Nucleus accumbens (tissue), 56 donors: ENCODE measurements at regions not wholly inside any gene's neighbourhood (a gene's known extent, or its start where the extent isn't known, plus 50 kb on each side); places are given as distances from the start of the nearest gene placed in this dataset.

Experiments
- DNase-seq, 56 donors: peaks; one replicate each; lab custom pipeline; 2025; lab: John Stamatoyannopoulos, UW

DNA sequence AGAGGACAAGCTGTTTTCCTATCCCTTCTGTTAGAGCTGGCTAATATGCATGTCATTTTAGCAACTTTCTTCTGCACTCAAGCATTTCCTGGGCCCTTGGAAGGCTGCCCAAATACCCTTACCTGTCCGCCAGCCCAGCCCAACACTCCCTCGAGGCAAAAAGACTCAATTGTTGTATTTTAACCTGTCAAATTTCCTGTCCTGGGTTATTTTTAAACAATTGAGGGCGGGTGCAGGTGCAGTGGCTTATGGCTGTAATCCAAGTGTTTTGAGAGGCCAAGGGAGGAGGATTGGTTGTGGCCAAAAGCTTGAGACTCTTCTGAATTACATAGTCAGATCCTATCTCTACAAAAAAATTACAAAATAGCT, 125.0 kb upstream of the ARHGAP28 start:
- no peak for DNase-seq

DNA sequence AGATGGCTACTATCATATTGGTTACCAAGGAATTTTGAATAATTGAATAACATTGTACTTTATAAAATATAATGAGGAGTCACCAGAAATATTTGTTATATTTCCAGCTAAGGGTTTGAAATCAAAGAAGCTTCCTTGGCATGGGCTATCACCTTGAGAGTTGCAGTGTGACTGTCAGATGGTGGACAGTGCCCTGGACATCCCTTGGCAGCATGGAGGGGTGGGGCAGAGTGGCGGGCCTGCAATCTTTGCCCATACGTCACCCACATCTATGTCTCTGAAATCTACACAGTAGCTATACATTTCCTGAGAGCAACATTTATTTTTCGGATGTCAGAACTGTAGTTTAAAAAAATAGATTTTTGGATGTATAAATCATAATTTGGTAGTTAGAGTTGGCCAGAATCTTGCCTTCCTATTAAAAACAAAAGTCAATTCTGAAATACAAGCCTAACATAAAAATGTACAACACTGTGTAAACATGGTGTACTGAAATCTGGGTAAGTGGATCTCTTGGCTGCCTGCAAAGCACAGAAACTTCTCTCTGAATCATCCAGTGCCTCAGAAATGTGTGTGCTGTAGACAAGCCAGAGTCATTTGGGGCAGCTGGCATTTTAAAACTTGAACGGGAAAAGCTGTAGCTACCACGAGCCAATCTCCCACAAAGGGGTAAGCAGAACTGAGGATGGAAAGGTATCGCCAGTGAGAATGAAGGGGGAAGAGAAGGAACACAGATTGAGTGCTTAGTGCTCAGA, 124.2 kb upstream of the ARHGAP28 start:
- DNase-seq, result no peak

DNA sequence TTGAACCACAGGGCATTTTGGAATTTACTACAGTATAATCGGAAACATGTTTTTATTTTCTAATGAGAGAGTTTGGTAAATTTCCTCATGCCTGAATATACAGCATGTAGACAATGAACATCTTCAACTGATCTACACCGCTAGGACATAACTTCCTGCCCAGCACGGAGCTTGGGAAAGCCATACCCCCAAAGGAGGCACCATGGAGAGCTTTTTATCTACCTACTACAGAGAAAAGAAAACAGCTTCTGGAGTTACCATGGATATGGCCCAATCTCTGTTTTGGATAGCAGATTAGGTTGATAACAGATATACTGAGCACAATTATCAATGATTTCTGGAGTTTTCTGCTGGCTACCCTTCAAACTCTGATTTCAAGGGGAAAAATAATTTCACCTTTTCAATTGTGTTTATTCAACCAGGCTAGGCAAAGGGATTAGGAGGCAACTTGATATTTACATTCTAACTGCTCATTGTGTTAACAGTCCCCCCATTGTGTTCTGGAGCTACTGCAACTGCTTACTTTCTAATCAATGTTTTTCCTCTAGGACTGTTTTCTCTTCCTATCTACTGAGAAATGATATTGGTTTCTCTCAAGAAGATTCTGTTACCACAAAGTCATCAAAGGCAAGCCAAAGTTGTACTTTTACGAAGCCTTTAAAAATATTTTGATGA, 123.0 kb upstream of the ARHGAP28 start:
- no peak for DNase-seq

DNA sequence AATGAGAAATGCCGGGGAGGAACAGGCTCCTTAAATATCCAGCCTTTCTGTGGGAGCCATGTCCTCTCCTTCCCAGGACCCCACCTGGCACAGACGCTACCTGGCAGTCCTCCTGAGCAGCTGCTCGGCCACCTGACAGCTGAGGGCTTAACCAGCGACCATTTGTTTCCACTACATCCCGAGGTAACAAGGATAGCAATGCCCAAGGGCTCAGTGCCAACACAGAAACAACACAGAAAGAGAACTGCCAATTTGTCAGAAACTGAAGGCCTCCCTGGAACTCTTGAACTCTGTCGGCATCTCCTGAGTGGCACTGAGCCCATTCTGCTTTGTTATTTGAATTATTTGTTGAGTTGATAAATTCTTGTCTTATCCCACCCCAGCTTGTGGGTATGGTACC, 122.2 kb upstream of the ARHGAP28 start:
- DNase-seq, result no peak

DNA sequence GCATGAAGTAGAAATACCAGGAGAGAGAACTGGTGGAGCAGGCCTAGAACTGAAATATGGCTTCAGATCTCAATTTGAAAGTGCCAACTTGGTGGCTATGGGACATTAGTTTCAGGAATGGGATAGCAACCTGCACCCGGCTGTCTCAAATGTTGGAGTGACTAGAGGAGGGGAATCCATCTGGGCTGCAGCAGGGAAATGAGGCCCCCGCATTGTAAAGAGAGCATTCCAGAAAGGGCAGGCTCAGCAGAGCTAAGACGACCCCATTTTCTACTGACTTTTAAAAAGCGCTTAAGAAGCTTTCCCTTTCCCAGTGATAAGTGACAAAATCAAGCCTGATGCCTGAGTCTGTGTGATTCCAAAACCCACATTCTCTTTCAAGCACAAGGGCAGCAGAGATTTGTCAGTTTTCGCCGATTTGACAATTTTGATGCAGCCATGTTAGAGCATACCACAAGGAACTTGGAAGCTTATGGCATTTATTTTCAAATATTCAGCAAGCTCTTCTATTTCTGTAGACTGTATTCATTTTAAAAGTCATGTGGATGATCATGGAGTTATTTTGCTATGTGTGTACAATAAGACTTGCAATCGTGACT, 119.8 kb upstream of the ARHGAP28 start:
- no peak for DNase-seq

DNA sequence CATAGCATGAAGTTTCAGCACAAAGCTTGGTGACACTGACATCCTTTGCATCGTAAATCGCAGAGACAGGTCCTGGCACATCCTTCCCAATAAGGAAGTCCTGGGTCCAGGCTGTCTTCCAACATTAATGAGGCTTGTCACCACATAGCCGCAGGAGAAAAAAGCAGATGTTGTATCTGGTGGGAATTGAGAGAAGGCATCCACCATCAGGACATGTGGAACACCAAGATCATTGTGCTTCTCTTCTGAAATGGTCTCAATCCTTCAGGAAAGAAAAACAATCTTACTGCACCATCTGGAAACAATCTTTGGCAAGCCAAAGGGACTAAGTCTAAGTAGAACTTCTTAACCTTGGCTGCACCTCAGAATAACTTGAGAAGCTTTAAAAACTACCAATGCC, 119.0 kb upstream of the ARHGAP28 start:
- no peak for DNase-seq

DNA sequence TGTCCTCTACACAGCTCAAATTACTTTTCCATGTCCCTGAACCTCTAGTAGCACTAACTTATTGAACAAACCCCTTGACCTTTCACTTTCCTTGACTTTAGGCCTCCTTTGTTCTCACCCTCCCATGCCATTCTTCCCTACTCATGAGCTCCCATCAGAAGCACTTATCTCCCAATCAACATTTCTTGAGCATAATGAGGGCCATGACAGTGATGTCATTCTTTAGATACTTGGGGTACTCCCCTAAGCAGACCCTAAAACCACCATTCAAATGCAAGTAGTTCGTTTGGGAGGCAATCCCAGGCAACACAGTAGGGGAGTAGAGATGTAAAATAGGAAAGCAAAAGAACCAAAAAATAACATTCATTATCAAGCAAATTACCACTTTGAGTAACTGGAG, 115.9 kb upstream of the ARHGAP28 start:
- DNase-seq, result no peak

DNA sequence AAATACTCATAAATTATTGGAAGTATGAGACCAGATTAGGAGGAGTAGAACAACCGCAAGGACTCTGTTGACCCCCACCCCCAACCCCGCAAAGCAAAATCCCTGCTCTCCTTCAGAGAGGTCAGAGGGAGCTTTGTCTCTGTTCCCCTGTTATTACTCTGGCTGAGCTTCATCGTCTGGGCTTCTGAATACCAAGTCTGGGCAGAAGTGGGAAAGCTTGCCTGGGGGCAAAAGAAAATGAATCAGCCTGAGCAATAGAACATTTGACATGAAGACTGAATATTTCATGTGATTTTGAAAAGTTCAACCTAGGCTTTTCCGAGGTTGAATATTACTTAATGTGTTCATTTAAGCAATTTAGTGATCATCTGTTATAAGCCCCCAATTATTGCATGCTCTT, 114.6 kb upstream of the ARHGAP28 start:
- DNase-seq, result no peak

DNA sequence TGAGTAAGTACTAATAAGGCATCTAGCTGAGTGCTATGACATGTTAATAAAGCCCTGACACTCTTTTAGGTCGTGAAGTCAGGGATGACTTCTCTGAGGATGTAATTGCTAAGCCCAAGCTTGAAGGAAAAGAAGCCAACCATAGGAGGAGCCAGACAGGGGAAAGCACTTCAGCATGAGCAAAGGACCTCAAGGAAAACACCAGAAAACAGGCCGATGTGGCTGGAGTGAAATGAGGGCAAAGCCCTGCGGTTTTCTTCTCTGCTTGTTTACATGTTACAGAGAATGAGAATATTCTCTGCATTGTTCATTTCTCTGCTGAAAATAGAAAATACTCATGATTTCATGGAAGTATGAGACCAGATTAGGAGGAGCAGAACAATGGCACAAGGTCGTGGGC, 112.5 kb upstream of the ARHGAP28 start:
- no peak for DNase-seq

DNA sequence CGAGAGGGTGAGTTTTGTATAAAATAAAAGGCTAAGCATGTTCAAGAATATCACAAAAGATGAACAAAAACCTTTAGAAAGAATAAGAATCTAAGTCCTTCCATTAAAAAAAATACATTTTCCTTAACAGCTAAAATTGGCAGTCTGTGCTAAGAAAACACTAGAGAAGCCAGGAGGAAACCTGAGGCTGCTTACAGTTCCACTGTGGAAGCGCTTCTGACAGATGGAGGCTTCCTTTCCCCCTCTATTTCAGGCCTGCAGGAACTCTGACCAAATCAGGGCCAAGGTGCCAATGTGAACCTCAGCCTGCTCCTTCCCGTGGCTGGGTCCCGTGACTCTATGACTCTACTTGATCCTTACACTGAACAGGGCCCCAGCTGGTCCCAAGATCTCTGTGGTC, 108.1 kb upstream of the ARHGAP28 start:
- no peak for DNase-seq

DNA sequence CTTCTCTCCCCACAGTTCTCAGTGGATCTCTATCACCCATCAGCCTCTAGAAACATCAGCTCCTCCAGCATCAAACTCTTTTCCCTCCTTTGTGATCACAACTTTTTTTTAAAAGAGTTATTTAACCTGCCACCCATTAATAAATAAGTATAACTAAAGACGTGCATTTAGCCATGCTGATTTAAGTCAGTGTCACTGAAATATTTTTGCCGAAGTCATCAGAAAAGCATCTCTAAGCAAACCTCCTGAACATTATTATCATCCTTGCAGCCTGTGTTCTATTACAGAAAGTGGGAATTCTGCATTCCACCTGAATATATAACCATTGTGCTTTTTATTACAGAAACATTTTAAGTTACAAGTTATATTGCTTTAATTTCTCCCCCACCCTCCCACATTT, 106.2 kb upstream of the ARHGAP28 start:
- DNase-seq, result no peak

DNA sequence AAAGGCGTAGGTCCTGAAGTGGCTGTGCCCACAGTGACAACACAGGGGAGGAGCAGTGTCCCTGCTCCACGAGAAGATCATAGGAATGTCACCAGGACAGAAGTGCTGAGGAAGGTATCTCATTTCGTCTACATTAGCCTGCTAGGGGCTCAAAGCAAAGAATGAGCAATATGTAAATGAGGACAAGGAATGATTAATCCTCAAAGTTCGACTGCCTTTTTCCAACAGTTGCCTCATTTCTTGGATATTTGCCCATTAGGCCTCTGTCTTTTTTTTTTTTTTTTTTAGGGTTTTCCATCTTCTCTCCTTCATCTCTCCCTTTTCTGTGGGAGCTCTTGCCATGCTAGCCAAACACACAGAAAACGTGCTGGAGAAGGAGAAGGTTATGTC, 105.2 kb upstream of the ARHGAP28 start:
- DNase-seq, result no peak

DNA sequence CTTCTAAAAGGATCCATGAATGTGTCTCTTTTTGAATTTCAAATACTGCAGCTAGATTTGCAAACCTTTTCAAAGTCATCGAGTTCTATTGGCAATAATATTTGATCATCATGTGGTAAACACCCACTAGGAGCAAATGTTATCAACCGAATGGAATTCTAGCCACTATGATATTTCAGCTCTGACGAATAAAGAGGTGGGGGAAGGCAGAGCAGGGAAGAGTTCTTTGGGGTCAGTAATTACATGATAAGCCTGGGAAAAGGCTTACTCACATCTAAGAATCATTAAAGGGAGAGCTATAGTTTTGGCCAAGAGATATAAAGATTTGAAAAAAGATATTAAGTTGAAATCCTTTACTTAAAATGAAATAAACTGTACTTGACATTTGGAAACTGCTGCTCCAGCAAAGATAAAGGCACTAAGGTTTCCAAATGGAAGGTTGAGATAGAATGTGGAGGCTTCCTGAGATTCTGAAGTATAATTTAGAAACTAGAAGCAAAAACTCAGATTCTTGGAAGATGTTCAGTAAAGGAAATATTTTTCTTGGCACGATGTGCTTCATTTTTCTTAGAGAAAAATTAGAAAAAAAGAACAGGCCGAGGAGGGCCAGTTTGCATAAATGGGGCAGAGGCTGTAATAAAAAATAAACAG, 104.7 kb upstream of the ARHGAP28 start:
- no peak for DNase-seq

DNA sequence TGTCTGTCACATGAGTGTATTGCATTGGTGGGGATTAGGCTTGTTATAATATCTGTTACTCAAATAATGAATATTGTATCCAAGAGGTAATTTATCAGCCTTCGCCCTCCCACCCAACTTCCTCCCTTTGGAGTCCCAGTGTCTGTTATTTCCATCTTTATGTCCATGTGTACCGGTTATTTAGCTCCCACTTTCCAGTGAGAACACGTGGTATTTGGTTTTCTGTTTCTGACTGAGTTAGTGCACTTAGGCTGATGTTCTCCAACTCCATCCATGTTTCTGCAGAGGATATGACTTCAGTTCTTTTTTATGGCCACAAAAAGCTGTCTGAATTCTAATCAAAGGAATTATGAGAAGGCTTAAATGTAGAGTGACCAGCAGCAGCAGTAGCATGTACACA, 104.0 kb upstream of the ARHGAP28 start:
- DNase-seq, result no peak

DNA sequence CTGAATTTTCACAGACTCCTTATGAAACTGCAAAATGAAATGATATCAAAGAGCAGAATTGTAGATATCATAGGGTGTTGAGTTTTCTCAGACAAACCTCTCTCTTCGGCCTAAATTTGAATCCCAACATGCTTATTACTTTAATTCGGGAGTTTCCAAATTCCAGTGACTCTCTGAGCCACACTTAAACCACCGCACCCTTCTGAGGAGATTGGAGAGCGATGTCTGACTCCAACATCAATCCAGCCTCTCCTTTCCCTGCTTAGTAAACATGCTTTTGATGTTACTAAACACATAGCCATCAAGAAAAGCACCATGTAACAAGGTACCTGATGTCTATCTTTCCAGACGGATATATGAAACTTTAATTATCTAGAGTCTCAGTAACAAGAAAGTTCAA, 103.1 kb upstream of the ARHGAP28 start:
- DNase-seq, result no peak

DNA sequence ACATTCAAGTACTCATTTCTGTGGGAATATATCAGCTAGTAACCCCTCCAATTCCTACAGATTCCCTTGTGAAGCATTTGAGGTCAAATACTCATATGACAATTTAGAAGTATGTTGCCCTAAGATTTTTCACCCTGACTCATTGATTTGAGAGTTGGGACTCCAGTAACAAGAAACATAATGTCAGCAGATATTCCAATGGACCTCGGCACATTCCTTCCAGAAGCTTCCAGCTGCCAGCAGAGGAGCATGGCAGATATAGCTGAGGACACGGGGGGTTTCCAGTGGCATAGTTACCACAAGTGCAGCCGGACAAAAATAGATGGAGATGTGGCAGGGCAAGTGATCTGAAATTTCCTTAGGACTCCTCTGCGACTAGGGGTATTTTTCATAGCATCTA, 101.9 kb upstream of the ARHGAP28 start:
- DNase-seq, result no peak

DNA sequence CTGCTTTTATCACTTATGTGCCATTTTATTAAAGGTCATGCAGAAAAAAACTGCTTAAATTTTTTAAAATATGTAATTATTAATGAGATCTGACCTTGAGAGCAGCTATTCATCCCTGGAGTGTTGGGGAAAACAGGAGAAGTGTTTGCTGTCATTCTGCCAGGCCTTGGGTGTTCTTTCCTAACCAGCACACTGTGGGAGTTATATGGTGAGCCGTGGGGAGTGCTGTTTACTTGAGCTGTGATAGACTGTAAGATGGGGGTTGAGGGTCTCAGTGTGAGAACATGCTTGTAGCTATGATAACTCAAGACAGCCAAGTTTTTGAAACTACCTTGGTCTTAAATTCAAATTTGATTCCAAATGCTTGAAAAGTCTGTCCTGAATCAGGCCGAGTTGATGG, 101.3 kb upstream of the ARHGAP28 start:
- no peak for DNase-seq

DNA sequence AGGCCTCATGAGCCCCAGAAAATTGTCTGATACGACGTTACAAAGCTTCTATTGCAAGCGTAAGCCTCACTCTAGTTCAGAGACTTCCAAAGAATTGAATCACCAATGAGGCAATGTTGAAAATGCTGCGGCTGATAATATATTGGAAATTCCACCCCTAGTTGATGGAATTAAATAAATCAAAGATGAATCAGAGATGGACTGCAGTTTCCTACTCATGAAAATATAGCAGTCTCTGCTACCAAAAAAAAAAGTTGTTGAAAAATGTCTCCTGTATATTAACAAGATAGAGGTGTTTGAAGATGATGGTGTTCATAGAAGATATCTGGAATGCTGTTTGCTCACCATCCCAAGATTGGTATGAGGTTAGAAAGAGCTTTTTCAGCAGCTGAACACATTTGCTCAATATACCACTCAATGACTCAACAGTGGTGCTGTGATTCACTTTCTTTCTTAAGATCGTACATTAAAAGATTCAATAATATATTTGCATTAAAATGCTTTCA, 99.8 kb upstream of the ARHGAP28 start:
- no peak for DNase-seq

DNA sequence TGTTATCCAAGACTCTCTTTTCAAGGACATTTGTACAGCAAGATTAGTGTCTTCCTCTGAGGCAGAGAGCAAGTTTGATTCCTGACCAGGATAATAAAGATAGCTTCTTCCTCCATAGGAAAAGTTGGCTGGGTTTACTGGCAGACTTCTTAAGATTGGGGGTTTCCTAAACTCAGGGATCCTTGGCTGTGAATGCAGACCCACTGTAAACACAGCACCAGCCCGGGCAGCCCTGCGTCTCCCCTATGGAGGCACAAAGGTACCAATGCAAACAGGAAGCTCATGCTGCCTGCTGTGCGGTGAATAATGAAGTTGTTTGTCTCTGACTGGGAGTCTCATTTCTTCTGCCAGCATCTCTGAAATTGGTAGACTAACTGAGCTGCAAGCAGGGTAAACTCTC, 96.2 kb upstream of the ARHGAP28 start:
- DNase-seq, result no peak

DNA sequence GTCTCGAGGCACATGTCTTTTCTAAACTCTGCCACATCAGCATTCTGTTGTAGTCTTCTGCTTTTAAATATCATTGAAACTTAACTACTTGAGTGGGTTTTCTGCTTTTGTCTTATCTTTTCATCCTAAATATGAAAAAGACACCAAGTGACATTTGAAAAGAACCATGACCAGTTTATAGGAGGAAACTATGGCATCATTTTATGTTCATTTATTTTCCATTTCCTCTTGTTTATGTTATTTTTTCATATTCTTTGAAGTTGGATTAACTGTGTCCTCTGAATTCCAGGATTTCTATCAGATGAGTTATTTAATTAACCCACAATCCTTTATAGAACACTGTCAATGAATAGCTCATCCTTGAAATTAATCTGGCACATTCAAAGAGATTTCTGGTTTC, 93.4 kb upstream of the ARHGAP28 start:
- DNase-seq, result no peak

DNA sequence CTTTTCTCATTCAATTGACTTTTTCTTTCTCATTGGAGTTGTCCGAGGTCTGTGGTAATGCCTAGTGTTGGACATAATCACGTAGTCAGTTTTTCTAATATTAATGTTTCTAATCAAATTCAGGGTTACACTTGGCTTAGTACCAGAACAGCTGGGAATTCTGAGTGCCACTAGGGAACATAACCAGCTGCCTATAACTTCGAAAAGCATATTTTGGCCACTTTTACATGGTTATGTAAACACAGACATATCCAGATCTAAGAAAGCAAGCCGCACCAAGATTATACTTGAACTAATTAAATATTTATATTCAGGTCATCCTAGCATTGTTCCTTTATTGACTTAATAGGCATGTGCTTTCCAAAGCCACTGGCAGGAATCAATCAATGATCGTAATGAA, 91.1 kb upstream of the ARHGAP28 start:
- DNase-seq, result no peak

DNA sequence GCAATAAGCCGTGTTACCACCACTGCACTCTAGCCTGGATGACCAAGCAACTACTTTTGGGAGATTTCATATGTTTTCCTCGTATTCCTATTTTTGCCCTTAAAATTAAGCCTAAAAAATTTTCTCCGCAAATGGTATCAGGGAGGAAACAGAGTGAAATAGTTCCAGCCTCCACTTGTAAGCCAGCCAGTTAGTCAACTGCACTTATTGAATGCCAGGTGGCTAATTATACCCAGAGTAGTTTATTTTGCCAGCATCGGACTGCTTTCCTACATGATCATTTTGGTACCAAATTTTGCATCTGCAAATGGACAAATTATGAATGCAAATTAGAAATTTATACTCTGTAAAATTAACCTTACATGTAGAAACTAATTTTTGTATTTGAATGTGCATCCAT, 90.2 kb upstream of the ARHGAP28 start:
- no peak for DNase-seq
